CD4-positive, alpha-beta memory T cell (primary cell): ENCODE measurements at regions not wholly inside any gene's neighbourhood (a gene's known extent, or its start where the extent isn't known, plus 50 kb on each side); places are given as distances from the start of the nearest gene placed in this dataset.

ENCODE experiments used
- CTCF ChIA-PET: fragments of 350-600 bp; sonication (Branson Sonifier 250); formaldehyde crosslinking; loops from one replicate; lab custom pipeline; 2021; ENCODE audit warnings: inconsistent platforms; ENCODE audit not compliant: partially characterized antibody; lab: Charles Lee
- POLR2A ChIA-PET: fragments of 350-600 bp; sonication (Branson Sonifier 250); formaldehyde crosslinking; loops from one replicate; lab custom pipeline; 2021; ENCODE audit not compliant: partially characterized antibody; lab: Charles Lee
- DNase-seq, 5 donors: peaks; one replicate each; pipeline versions ENCODE4 v3.0.0 to v3.0.0-alpha.2; 2020 to 2022; ENCODE audit warnings: mixed read lengths in 1 of 5
- H3K27ac ChIP-seq: one replicate; pipeline ENCODE4 v1.7.0; 2013; ENCODE audit warnings: low read depth, low read length
- H3K27me3 ChIP-seq: 2 replicates; pipeline ENCODE4 v1.7.0; 2013; ENCODE audit warnings: mild to moderate bottlenecking, low read length, moderate library complexity; ENCODE audit not compliant: insufficient read depth
- H3K36me3 ChIP-seq: 2 replicates; pipeline ENCODE4 v1.7.0; 2013; ENCODE audit warnings: mild to moderate bottlenecking, low read length, moderate library complexity; ENCODE audit not compliant: insufficient read depth
- H3K4me1 ChIP-seq: 2 replicates; pipeline ENCODE4 v1.7.0; 2013; ENCODE audit warnings: mild to moderate bottlenecking, low read length, moderate library complexity; ENCODE audit not compliant: insufficient read depth
- H3K4me3 ChIP-seq, 2 donors: one replicate each; pipeline ENCODE4 v1.7.0; 2013; ENCODE audit warnings: low read length in 2 of 2, mild to moderate bottlenecking in 1 of 2
- H3K9me3 ChIP-seq, 2 donors: one replicate each; pipeline ENCODE4 v1.7.0; 2013; ENCODE audit warnings: low read length in 2 of 2, control low read depth in 1 of 2; ENCODE audit not compliant: control insufficient read depth in 1 of 2
- H3K27ac Mint-ChIP-seq, 7 donors: one replicate each; pipeline ENCODE4 v1.8.0; 2020 to 2021; ENCODE audit warnings: mixed read lengths in 7 of 7, mild to moderate bottlenecking in 6 of 7, inconsistent platforms in 3 of 7, moderate library complexity in 3 of 7
- H3K27me3 Mint-ChIP-seq, 2 donors: one replicate each; pipeline ENCODE4 v1.8.0; 2020 to 2021; ENCODE audit warnings: mixed read lengths in 2 of 2
- H3K36me3 Mint-ChIP-seq, 2 donors: one replicate each; pipeline ENCODE4 v1.8.0; 2020 to 2021; ENCODE audit warnings: mixed read lengths in 2 of 2, inconsistent platforms in 1 of 2, mild to moderate bottlenecking in 1 of 2
- H3K4me1 Mint-ChIP-seq, 4 donors: one replicate each; pipeline ENCODE4 v1.8.0; 2020 to 2021; ENCODE audit warnings: mixed read lengths in 4 of 4, mild to moderate bottlenecking in 1 of 4
- H3K4me3 Mint-ChIP-seq, 8 donors: one replicate each; pipeline ENCODE4 v1.8.0; 2020 to 2021; ENCODE audit warnings: mixed read lengths in 8 of 8, mild to moderate bottlenecking in 7 of 8, moderate library complexity in 6 of 8, inconsistent platforms in 3 of 8
- H3K9me3 Mint-ChIP-seq, 8 donors: one replicate each; pipeline ENCODE4 v1.8.0; 2020 to 2021; ENCODE audit warnings: mixed read lengths in 8 of 8, mild to moderate bottlenecking in 5 of 8, inconsistent platforms in 3 of 8, moderate library complexity in 1 of 8
- intact Hi-C: fragments of 100-400 bp; cut with micrococcal nuclease; formaldehyde crosslinking; loops from one replicate; pipeline ENCODE4 v1.15.1; 2023

- no peaks in the 10 kb centered on the region for H3K4me1 Mint-ChIP-seq
- peaks cover 0 to 2% (median 0%) of the 10 kb centered on the region in 8 donors for H3K9me3 Mint-ChIP-seq
- H3K27me3 Mint-ChIP-seq, result peaks cover 10 to 17% of the 10 kb centered on the region in 2 donors
- H3K4me3 Mint-ChIP-seq, result no peak overlapping the region
- Histone ChIP-seq H3K27ac (no peak overlapping the region), H3K4me3 (no peak overlapping the region), H3K36me3 (no peaks in the 10 kb centered on the region), H3K27me3 (no peaks in the 10 kb centered on the region), H3K4me1 (no peaks in the 10 kb centered on the region), H3K9me3 (no peaks in the 10 kb centered on the region)
- intact Hi-C loops, result no loop called here
- POLR2A ChIA-PET, result no interaction called here
- no peak for DNase-seq
- CTCF ChIA-PET, result no interaction called here
- no peaks in the 10 kb centered on the region for H3K36me3 Mint-ChIP-seq
- no peak overlapping the region for H3K27ac Mint-ChIP-seq
These were observed 88.8 kb upstream of the DIO3 start for GRCh38 chr14:101472518-101472849.

- H3K4me1 Mint-ChIP-seq, result no peaks in the 10 kb centered on the region
- DNase-seq, result no peak
- ChIA-PET CTCF (no interaction called here), POLR2A (no interaction called here)
- H3K36me3 Mint-ChIP-seq, result no peaks in the 10 kb centered on the region
- peaks cover 0 to 2% (median 0%) of the 10 kb centered on the region in 8 donors for H3K9me3 Mint-ChIP-seq
- peaks cover 11 to 17% of the 10 kb centered on the region in 2 donors for H3K27me3 Mint-ChIP-seq
- H3K27me3 ChIP-seq, result no peaks in the 10 kb centered on the region
- intact Hi-C loops, result no loop called here
- H3K4me3 Mint-ChIP-seq, result no peak overlapping the region
- no peaks in the 10 kb centered on the region for H3K36me3 ChIP-seq
- peak overlapping the region in 1 of 7 donors; percentile 41 for H3K27ac Mint-ChIP-seq
- no peak overlapping the region for H3K27ac ChIP-seq
- no peaks in the 10 kb centered on the region for H3K4me1 ChIP-seq
- no peak overlapping the region for H3K4me3 ChIP-seq
- no peaks in the 10 kb centered on the region for H3K9me3 ChIP-seq
These were observed 88.1 kb upstream of the DIO3 start for GRCh38 chr14:101473045-101473729.

GRCh38 chr14:101473795-101474562, 87.3 kb upstream of the DIO3 start:
- H3K27ac Mint-ChIP-seq, result no peak overlapping the region
- ChIA-PET CTCF (no interaction called here), POLR2A (no interaction called here)
- H3K27me3 ChIP-seq, result no peaks in the 10 kb centered on the region
- H3K27me3 Mint-ChIP-seq, result peaks cover 11 to 14% of the 10 kb centered on the region in 2 donors
- H3K36me3 Mint-ChIP-seq, result no peaks in the 10 kb centered on the region
- peak overlapping the region in 1 of 8 donors; percentile 10 for H3K4me3 Mint-ChIP-seq
- no peak overlapping the region for H3K27ac ChIP-seq
- H3K4me3 ChIP-seq, result no peak overlapping the region
- intact Hi-C loops, result no loop called here
- H3K4me1 Mint-ChIP-seq, result no peaks in the 10 kb centered on the region
- peaks cover 0 to 2% (median 0%) of the 10 kb centered on the region in 8 donors for H3K9me3 Mint-ChIP-seq
- H3K9me3 ChIP-seq, result no peaks in the 10 kb centered on the region
- DNase-seq, result no peak
- H3K4me1 ChIP-seq, result no peaks in the 10 kb centered on the region
- no peaks in the 10 kb centered on the region for H3K36me3 ChIP-seq

- H3K4me1 Mint-ChIP-seq, result no peaks in the 10 kb centered on the region
- Histone ChIP-seq H3K4me3 (no peak overlapping the region), H3K27me3 (no peaks in the 10 kb centered on the region), H3K9me3 (no peaks in the 10 kb centered on the region), H3K36me3 (no peaks in the 10 kb centered on the region), H3K4me1 (no peaks in the 10 kb centered on the region), H3K27ac (no peak overlapping the region)
- H3K36me3 Mint-ChIP-seq, result no peaks in the 10 kb centered on the region
- DNase-seq, result no peak
- H3K4me3 Mint-ChIP-seq, result no peak overlapping the region
- H3K27me3 Mint-ChIP-seq, result peaks cover 15 to 18% of the 10 kb centered on the region in 2 donors
- ChIA-PET CTCF (no interaction called here), POLR2A (no interaction called here)
- peaks cover 0 to 2% (median 0%) of the 10 kb centered on the region in 8 donors for H3K9me3 Mint-ChIP-seq
- no peak overlapping the region for H3K27ac Mint-ChIP-seq
- intact Hi-C loops, result no loop called here
These were observed 86.5 kb upstream of the DIO3 start for GRCh38 chr14:101474563-101475455.

GRCh38 chr14:101475456-101476257, 85.6 kb upstream of the DIO3 start:
- H3K36me3 Mint-ChIP-seq, result no peaks in the 10 kb centered on the region
- POLR2A ChIA-PET, result no interaction called here
- CTCF ChIA-PET, result no interaction called here
- no peaks in the 10 kb centered on the region for H3K4me1 Mint-ChIP-seq
- H3K27me3 ChIP-seq, result no peaks in the 10 kb centered on the region
- no peaks in the 10 kb centered on the region for H3K36me3 ChIP-seq
- no peak overlapping the region for H3K27ac ChIP-seq
- peaks cover 0 to 2% (median 0%) of the 10 kb centered on the region in 8 donors for H3K9me3 Mint-ChIP-seq
- peaks cover 14 to 20% of the 10 kb centered on the region in 2 donors for H3K27me3 Mint-ChIP-seq
- DNase-seq, result no peak
- H3K9me3 ChIP-seq, result no peaks in the 10 kb centered on the region
- no peak overlapping the region for H3K4me3 Mint-ChIP-seq
- intact Hi-C loops, result no loop called here
- no peak overlapping the region for H3K27ac Mint-ChIP-seq
- H3K4me3 ChIP-seq, result no peak overlapping the region
- H3K4me1 ChIP-seq, result no peaks in the 10 kb centered on the region

GRCh38 chr14:101476258-101476915, 84.9 kb upstream of the DIO3 start:
- H3K4me3 Mint-ChIP-seq, result no peak overlapping the region
- POLR2A ChIA-PET, result no interaction called here
- Histone ChIP-seq H3K27ac (no peak overlapping the region), H3K27me3 (no peaks in the 10 kb centered on the region), H3K4me3 (no peak overlapping the region), H3K4me1 (no peaks in the 10 kb centered on the region), H3K9me3 (no peaks in the 10 kb centered on the region), H3K36me3 (no peaks in the 10 kb centered on the region)
- peaks cover 18 to 25% of the 10 kb centered on the region in 2 donors for H3K27me3 Mint-ChIP-seq
- peaks cover 0 to 3% (median 0%) of the 10 kb centered on the region in 8 donors for H3K9me3 Mint-ChIP-seq
- no peaks in the 10 kb centered on the region for H3K4me1 Mint-ChIP-seq
- H3K27ac Mint-ChIP-seq, result no peak overlapping the region
- no peak for DNase-seq
- CTCF ChIA-PET, result no interaction called here
- no peaks in the 10 kb centered on the region for H3K36me3 Mint-ChIP-seq
- intact Hi-C loops, result no loop called here
